Activated T-cell treated with anti-CD3 and anti-CD28 coated beads for 4 hours (primary cell): ENCODE measurements at regions not wholly inside any gene's neighbourhood (a gene's known extent, or its start where the extent isn't known, plus 50 kb on each side); places are given as distances from the start of the nearest gene placed in this dataset.
"Not testable (repeated sequence)": the region's sequence is repeated elsewhere in the genome, so short reads cannot be mapped to it uniquely, and the experiment has no call there.

Experiments
- DNase-seq: peaks from one replicate; pipeline ENCODE4 v3.0.0-alpha.2; 2020

DNA sequence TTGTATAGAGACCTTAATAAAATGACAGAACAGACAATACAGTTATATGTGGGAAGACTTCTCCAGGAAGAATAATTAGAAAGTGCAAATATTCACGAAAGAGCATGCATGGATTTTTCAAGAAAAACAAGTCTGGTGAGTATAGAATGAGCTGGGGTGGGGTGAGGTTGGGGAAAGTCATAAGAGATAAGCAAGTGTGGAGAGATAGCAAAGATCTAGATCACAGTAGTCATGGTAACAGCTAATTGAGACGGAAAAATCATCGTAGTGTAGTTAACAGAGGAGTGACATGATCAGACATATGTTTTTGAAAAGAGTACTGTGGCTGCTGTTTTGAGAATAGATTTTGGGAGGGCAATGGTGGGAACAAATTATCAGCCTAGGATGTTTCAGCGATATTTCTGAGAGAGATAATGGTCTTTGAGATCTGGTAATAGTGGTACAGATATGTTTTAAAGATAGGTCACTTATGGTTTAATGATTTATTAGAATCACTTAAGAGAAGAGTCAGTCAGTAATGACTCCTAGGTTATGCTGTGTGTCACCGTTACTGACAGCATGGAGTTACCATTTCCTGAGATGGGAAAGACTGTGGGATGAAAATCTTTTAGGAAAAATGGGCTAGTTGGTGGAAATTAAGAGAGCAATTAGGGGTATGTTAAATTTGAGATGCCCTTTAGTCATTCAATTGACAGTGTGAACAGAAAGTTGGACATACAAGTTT is 248.5 kb upstream of the SLC8A1 start:
- DNase-seq = no peak

GRCh38 chr2:40712197-40712894 is 260.5 kb upstream of the SLC8A1 start:
- DNase-seq = not testable (repeated sequence)

- DNase-seq = no peak
Measured at GRCh38 chr2:40716879-40717278, 265.0 kb upstream of the SLC8A1 start.

- no peak for DNase-seq
Measured at GRCh38 chr2:40719414-40719813, 267.5 kb upstream of the SLC8A1 start.

- DNase-seq = no peak
Measured at GRCh38 chr2:40721595-40721994, 269.7 kb upstream of the SLC8A1 start.

GRCh38 chr2:40723194-40723593 is 271.3 kb upstream of the SLC8A1 start:
- DNase-seq = no peak

- DNase-seq = no peak
Measured at GRCh38 chr2:40725040-40725439, 273.1 kb upstream of the SLC8A1 start.

GRCh38 chr2:40725950-40726349 is 274.1 kb upstream of the SLC8A1 start:
- no peak for DNase-seq

DNA sequence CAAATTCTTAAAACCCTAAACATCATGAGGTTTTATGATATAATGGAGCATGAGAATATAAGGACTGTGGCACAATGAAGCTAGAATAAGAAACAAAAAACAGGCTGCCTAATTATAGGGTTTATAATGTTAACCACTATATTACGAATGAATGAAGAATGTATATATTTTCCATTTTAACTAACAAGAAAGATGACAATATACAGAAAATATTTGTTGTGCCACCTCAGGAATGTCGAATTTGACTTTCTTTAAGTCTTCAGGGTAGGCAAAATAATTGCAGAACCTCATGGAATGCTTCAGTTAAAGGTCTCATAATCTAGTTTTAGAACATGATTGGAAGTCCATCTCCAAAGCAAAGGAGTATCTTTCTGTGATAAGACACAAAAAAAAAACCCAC is 282.9 kb upstream of the SLC8A1 start:
- DNase-seq = no peak

DNA sequence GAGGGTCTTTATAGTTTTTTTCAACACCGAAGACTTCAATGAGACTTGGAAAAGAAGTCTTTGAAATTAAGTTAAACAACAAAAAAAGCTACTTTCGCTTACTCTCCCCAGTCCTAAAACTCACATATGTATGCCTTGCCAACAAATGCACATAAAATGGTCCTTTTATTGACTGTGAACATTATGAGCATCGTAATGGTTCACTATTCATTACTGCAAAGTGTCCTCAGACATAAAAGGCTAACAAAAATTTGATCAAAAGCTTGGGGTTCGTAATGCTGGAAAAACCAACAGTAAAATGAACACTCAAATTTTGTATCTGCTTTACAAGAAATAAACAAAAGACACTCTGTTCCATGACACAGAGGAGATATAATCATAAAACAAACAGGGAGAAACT is 285.3 kb upstream of the SLC8A1 start:
- no peak for DNase-seq

DNA sequence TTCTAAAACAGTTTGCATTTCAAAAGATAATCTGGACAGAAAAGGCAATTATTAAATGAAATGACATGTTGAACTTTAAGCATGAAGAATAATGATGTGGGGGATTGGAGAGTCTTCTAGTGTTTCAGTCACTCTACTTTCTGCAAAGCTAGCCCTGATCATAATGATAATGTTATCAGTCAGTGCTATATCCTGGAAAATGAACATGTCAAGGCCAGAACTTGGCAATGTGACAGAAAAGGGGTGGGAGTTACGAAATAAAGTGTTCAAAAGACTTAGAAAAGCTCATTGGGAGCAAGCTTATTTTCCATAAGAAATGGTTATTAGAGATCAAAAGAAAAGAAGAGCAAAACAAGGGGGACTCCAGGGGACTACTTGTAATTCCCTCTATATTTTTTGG is 288.5 kb upstream of the SLC8A1 start:
- no peak for DNase-seq

GRCh38 chr2:40741532-40741931 is 289.6 kb upstream of the SLC8A1 start:
- no peak for DNase-seq

DNA sequence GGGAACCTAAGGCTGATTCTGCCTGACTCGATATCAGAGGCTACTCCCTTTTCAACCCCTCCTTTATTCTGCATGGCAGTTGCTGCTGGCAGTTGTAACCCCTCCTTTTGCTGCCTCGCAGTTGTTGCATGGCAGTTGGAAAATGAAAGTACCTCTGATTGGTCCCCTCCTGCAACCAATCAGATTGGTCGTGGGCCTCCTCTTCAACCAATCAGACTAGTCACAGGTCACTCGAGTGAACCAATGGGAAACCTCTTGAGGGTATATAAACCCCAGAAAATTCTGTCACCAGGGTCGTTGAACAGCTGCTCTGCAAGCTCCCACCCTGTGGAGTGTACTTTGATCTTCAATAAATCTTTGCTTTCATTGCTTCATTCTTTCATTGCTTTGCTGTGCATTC is 294.3 kb upstream of the SLC8A1 start:
- no peak for DNase-seq

GRCh38 chr2:40751981-40752380 is 300.1 kb upstream of the SLC8A1 start:
- DNase-seq = no peak

DNA sequence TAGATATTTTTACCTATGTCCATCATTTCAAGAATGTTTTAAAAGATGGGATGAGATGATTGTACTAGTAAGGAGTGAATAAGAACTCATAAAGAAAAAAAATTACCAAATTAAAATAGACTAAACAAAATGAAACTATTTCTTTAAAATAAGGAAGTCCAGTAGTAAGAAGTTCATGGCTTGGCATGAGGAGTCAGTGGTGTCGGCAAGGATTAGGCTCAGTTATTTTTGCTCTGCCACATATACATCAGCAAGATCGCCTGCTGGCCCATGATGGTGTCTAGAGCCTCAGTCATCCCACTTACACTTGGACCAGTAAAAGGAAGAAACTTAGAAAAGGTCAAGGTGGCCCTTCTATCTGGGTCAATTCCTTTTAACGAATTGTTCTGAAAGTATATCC is 300.9 kb upstream of the SLC8A1 start:
- no peak for DNase-seq

DNA sequence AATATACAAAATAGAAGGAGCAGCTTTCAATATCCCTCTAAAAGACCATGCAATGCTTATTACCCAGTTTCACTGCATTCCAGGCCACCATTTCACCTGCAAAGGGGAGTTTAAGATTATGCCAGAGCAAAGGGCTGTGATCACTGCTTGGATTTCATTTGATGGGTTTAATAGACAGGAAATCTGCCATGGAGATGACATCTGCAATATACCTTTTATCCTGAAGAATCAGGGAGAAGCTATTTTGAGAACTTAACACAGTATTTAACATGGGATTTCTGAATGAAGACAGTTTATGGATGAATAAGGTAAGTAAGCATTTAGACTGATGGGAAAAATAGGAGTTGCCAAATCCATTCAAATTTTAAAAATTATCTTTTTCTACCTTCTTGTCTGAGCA is 303.0 kb upstream of the SLC8A1 start:
- no peak for DNase-seq

DNA sequence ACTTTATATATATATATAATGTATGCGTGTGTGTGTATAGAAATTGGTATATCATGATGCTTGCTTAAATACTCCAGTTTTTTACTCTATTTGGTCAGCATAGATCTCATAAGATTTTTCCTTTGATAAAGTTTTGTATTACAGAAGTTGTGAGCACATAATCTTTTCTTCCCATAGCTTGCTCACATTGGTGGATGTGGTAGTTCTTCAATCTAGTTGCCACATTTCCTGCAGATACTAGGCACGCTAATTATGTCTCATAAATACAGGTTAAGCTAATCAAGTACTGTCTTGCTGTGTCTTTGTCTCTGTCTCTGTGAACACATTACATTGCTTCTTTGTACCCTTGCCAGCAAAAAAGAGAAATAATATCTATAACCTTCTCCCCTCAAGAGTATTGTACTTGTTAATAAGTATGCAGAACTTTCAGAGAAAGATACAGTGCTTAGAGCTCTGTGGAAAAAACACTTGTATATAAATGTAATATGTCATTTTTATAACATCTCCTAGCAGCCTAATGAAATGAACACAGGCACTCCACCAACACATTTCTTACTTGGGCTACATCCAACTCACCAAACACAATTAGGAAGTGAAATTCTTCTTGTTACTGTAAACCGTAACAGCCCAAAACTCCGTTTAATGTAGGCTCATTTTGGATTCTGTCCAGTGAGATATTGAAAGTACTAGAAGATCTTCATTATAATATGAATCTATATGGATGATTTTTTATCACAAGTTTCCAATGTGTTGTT is 306.7 kb upstream of the SLC8A1 start:
- no peak for DNase-seq

DNA sequence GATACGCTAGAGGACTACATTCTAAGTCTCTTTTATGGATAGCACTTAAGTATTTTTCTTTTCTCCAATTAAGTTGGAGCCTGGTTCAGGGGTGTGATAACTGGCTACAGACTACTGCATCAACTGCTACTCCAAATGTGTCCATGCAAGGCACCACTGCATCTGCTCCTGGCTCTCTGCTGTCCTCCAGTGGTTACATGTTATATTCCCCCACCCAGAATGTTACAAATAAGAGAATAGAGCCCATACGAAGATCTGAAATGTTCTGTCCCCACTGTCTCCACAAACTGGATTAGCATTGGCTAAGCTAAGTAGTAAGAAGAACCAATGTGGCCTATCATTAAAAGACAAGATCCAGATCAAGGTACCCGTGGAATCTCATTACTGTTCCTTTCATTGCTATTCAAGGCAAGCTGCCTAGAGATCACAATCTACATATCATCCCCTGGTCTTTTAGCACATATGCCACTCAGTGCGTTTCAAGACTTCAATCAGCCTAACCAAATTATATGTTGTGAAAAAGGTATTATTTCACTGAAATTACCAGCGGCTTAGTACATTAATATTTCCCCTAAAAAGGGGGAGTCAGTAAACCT is 308.3 kb upstream of the SLC8A1 start:
- DNase-seq = no peak

DNA sequence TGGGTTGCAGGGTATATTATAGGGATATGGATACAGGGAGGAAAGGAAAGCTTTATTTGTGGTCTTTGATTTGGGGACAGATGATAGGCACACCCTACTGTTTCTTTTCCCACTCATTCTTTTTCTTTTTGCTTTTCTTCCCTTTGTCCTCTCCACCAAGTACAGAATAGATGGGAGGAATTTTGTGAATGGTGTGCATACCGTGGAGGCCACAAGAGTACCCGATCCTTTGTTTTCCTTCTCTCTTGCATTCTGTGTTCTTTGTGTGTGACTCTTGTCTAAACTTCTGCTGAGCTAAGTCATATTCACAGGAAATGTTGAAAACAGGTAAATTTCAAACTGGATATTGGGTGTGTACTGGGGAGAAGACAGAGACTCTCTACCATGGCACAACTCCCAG is 321.4 kb upstream of the SLC8A1 start:
- no peak for DNase-seq

- no peak for DNase-seq
Measured at GRCh38 chr2:40783704-40784103, 331.8 kb upstream of the SLC8A1 start.

GRCh38 chr2:40786636-40787035 is 334.7 kb upstream of the SLC8A1 start:
- DNase-seq = no peak

DNA sequence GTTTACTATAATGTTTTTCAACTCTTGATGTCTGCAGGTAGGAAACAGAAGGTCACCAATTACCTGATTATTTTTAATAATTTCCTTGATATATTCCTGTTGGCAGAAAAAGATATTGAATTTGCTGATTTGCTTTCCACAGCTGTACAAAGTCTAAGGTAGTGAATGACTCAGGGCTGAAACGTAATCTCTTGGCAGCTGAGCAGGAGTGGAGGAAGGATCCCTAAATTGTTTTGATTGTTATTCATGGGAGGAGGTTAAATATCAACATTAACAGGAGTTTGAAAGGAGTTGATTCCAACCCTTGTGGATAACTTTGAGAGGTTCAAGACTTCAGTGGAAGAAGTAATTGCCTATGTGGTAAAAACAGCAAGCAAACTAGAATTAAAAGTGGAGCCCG is 345.2 kb upstream of the SLC8A1 start:
- no peak for DNase-seq

GRCh38 chr2:40803900-40804299 is 352.0 kb upstream of the SLC8A1 start:
- DNase-seq = no peak

- no peak for DNase-seq
Measured at GRCh38 chr2:40809156-40809555, 357.3 kb upstream of the SLC8A1 start.
